IMR-90 (cell line): ENCODE measurements at regions not wholly inside any gene's neighbourhood (a gene's known extent, or its start where the extent isn't known, plus 50 kb on each side); places are given as distances from the start of the nearest gene placed in this dataset.
A peak's percentile ranks its signal among the peaks of the same experiment; 100 is the strongest.

Source experiments
- ATAC-seq: fragments of 200-7000 bp; cut with Tn5 transposase; 2 replicates; pipeline ENCODE4 v1.9.1; 2020; ENCODE audit warnings: low read depth, mild to moderate bottlenecking, moderate library complexity
- BruUV-seq: library from RNA; stranded (reverse); fragments of 400-500 nt; replicated peaks from 2 replicates; lab custom pipeline; 2021; lab: Mats Ljungman, UMichigan
- CTCF ChIA-PET: fragments of 300-600 bp; formaldehyde crosslinking; extraction: SDS; loops from one replicate; lab custom pipeline; 2021; ENCODE audit warnings: antibody characterized with exemption; lab: Yijun Ruan, JAX
- POLR2A ChIA-PET: fragments of 300-600 bp; sonication (Branson Sonifier 250); formaldehyde crosslinking; loops from one replicate; lab custom pipeline; 2022; ENCODE audit warnings: antibody characterized with exemption; ENCODE audit not compliant: unreplicated experiment; lab: Charles Lee
- DNase-seq: peaks from one replicate; pipeline ENCODE4 v3.0.0; 2013
- H2AFZ ChIP-seq: replicated peaks from 2 replicates; pipeline ENCODE3; 2013; ENCODE audit warnings: low read length, mild to moderate bottlenecking; ENCODE audit not compliant: poor library complexity
- H2AK5ac ChIP-seq: 2 replicates; pipeline ENCODE4 v1.6.1; 2013; ENCODE audit warnings: low read depth, low read length, inconsistent platforms
- H2AK9ac ChIP-seq: replicated peaks from 2 replicates; pipeline ENCODE3; 2013; ENCODE audit warnings: mild to moderate bottlenecking, low read depth, low read length, moderate library complexity; ENCODE audit not compliant: poor library complexity
- H2BK120ac ChIP-seq: 2 replicates; pipeline ENCODE4 v1.6.1; 2013; ENCODE audit warnings: low read depth, low read length, inconsistent platforms
- H2BK15ac ChIP-seq: 3 replicates; pipeline ENCODE4 v1.6.1; 2013; ENCODE audit warnings: low read depth, low read length, inconsistent platforms
- H2BK20ac ChIP-seq: 2 replicates; pipeline ENCODE4 v1.6.1; 2013; ENCODE audit warnings: low read depth, mild to moderate bottlenecking, inconsistent platforms, low read length, moderate library complexity
- H2BK5ac ChIP-seq: 2 replicates; pipeline ENCODE4 v1.6.1; 2013; ENCODE audit warnings: mild to moderate bottlenecking, low read depth, low read length, inconsistent platforms; ENCODE audit not compliant: poor library complexity, severe bottlenecking
- H3K14ac ChIP-seq: replicated peaks from 2 replicates; pipeline ENCODE4 v1.6.1; 2013; ENCODE audit warnings: low read depth, low read length, inconsistent platforms
- H3K18ac ChIP-seq: 2 replicates; pipeline ENCODE4 v1.6.1; 2013; ENCODE audit warnings: low read depth, low read length, control low read depth
- H3K23ac ChIP-seq: 2 replicates; pipeline ENCODE4 v1.6.1; 2013; ENCODE audit warnings: low read depth, low read length, inconsistent platforms
- H3K27ac ChIP-seq: 2 replicates; pipeline ENCODE4 v1.5.1; 2013; ENCODE audit warnings: mild to moderate bottlenecking, control low read depth, low read length; ENCODE audit not compliant: insufficient read depth
- H3K27me3 ChIP-seq: 2 replicates; pipeline ENCODE4 v1.6.1; 2013; ENCODE audit warnings: low read length; ENCODE audit not compliant: control insufficient read depth, insufficient read depth
- H3K36me3 ChIP-seq: 2 replicates; pipeline ENCODE4 v1.6.1; 2013; ENCODE audit warnings: low read length, mixed read lengths; ENCODE audit not compliant: control insufficient read depth, insufficient read depth
- H3K4ac ChIP-seq: 2 replicates; pipeline ENCODE4 v1.6.1; 2013; ENCODE audit warnings: low read depth, low read length, inconsistent platforms
- H3K4me1 ChIP-seq: 2 replicates; pipeline ENCODE4 v1.6.1; 2013; ENCODE audit warnings: low read length, mixed read lengths; ENCODE audit not compliant: control insufficient read depth, insufficient read depth
- H3K4me2 ChIP-seq: 2 replicates; pipeline ENCODE4 v1.6.1; 2013; ENCODE audit warnings: low read depth, mild to moderate bottlenecking, control low read depth, low read length, moderate library complexity
- H3K4me3 ChIP-seq: 2 replicates; pipeline ENCODE4 v1.5.1; 2013; ENCODE audit warnings: low read depth, mild to moderate bottlenecking, control low read depth, low read length, moderate library complexity; ENCODE audit not compliant: insufficient read depth
- H3K56ac ChIP-seq: 2 replicates; pipeline ENCODE4 v1.6.1; 2013; ENCODE audit warnings: low read length, inconsistent platforms; ENCODE audit not compliant: insufficient read depth; ENCODE audit errors: extremely low read depth
- H3K79me1 ChIP-seq, 2 experiments: 2 replicates each; pipeline ENCODE4 v1.6.1; 2013; ENCODE audit warnings: low read length in 2 of 2, inconsistent platforms in 1 of 2, low read depth in 1 of 2
- H3K9ac ChIP-seq: 2 replicates; pipeline ENCODE4 v1.6.1; 2013; ENCODE audit warnings: low read depth, low read length, control low read depth
- H3K9me1 ChIP-seq: 2 replicates; pipeline ENCODE4 v1.6.1; 2013; ENCODE audit warnings: low read length, inconsistent platforms; ENCODE audit not compliant: insufficient read depth
- H3K9me3 ChIP-seq: 2 replicates; pipeline ENCODE4 v1.6.1; 2013; ENCODE audit warnings: low read length; ENCODE audit not compliant: control insufficient read depth, insufficient read depth
- H4K20me1 ChIP-seq: 2 replicates; pipeline ENCODE4 v1.6.1; 2013; ENCODE audit warnings: low read length, inconsistent platforms; ENCODE audit not compliant: insufficient read depth
- H4K5ac ChIP-seq: 2 replicates; pipeline ENCODE4 v1.6.1; 2013; ENCODE audit warnings: mild to moderate bottlenecking, low read depth, low read length, control low read depth
- H4K8ac ChIP-seq, 2 experiments: 2 replicates each; pipeline ENCODE4 v1.6.1; 2013; ENCODE audit warnings: low read depth in 2 of 2, low read length in 2 of 2, control low read depth in 1 of 2, inconsistent platforms in 1 of 2
- H4K91ac ChIP-seq: 2 replicates; pipeline ENCODE4 v1.6.1; 2013; ENCODE audit warnings: low read depth, low read length, inconsistent platforms; ENCODE audit not compliant: insufficient read depth
- BHLHE40 ChIP-seq: fragments of 150-350 bp; IDR thresholded peaks from 2 replicates; pipeline ENCODE4 v1.6.1; 2016; ENCODE audit warnings: mild to moderate bottlenecking, low read depth, low read length
- CEBPB ChIP-seq: IDR thresholded peaks from 2 replicates; pipeline ENCODE4 v1.6.1; 2012; ENCODE audit warnings: low read depth, low read length, improper control_type of control experiment
- CHD1 ChIP-seq: IDR thresholded peaks from 2 replicates; pipeline ENCODE4 v1.6.1; 2012; ENCODE audit warnings: low read depth, low read length, improper control_type of control experiment
- FOS ChIP-seq: fragments of 150-350 bp; IDR thresholded peaks from 2 replicates; pipeline ENCODE4 v1.6.1; 2016; ENCODE audit warnings: low read depth, low read length
- MAFK ChIP-seq: IDR thresholded peaks from 2 replicates; pipeline ENCODE4 v1.6.1; 2012; ENCODE audit warnings: low read depth, low read length, improper control_type of control experiment
- MAZ ChIP-seq: IDR thresholded peaks from 2 replicates; pipeline ENCODE4 v1.6.1; 2012; ENCODE audit warnings: low read depth, mild to moderate bottlenecking, low read length, improper control_type of control experiment, moderate library complexity, borderline replicate concordance
- MXI1 ChIP-seq: IDR thresholded peaks from 2 replicates; pipeline ENCODE4 v1.6.1; 2012; ENCODE audit warnings: low read depth, mild to moderate bottlenecking, low read length, moderate library complexity, borderline replicate concordance
- NFE2L2 ChIP-seq: fragments of 150-350 bp; IDR thresholded peaks from 2 replicates; pipeline ENCODE4 v1.6.1; 2016; ENCODE audit warnings: low read depth, mild to moderate bottlenecking, low read length
- POLR2A ChIP-seq: IDR thresholded peaks from 2 replicates; pipeline ENCODE4 v1.6.1; 2012; ENCODE audit warnings: mild to moderate bottlenecking, low read depth, low read length
- RAD21 ChIP-seq: IDR thresholded peaks from 2 replicates; pipeline ENCODE4 v1.6.1; 2012; ENCODE audit warnings: low read length, improper control_type of control experiment
- RCOR1 ChIP-seq: IDR thresholded peaks from 2 replicates; pipeline ENCODE4 v1.6.1; 2012; ENCODE audit warnings: mild to moderate bottlenecking, low read length, improper control_type of control experiment; ENCODE audit not compliant: insufficient replicate concordance
- RFX5 ChIP-seq: IDR thresholded peaks from 2 replicates; pipeline ENCODE4 v1.8.0; 2012; ENCODE audit warnings: low read depth, mild to moderate bottlenecking, low read length, moderate library complexity
- SMC3 ChIP-seq: fragments of 150-350 bp; IDR thresholded peaks from 2 replicates; pipeline ENCODE4 v1.6.1; 2016; ENCODE audit warnings: low read depth, mild to moderate bottlenecking, antibody characterized with exemption, low read length, moderate library complexity
- WGBS, 2 experiments: methylation state at CpG; one replicate each; pipeline versions ENCODE4 v1.1.5 to v1.1.7; 2013; ENCODE audit warnings: missing lambda C conversion rate in 2 of 2; ENCODE audit not compliant: insufficient read length in 1 of 2; ENCODE audit errors: extremely low coverage in 2 of 2; 5-methylcytosine and 5-hydroxymethylcytosine counted together
- dilution Hi-C: fragments of 300-500 bp; cut with HindIII; formaldehyde crosslinking; loops from one replicate; pipeline ENCODE4 v1.14.3; 2018; ENCODE audit warnings: low sequenced_read_pairs; ENCODE audit not compliant: unreplicated experiment
- in situ Hi-C: fragments of 300-500 bp; cut with MboI; formaldehyde crosslinking; loops from 3 replicates; pipeline ENCODE4 v1.14.3; 2019; ENCODE audit warnings: low sequenced_read_pairs, inconsistent platforms, mixed read lengths
- intact Hi-C: fragments of 100-400 bp; cut with micrococcal nuclease; formaldehyde crosslinking; loops from 2 replicates; pipeline ENCODE4 v1.10.0; 2022
- TF ChIP-seq, protein P1 (sequence below): conservative IDR thresholded peaks from 2 replicates; pipeline ENCODE4 v1.5.1; 2012; ENCODE audit warnings: mild to moderate bottlenecking, low read depth, low read length, improper control_type of control experiment
- TF ChIP-seq, protein P2 (sequence below): fragments of 150-350 bp; IDR thresholded peaks from 2 replicates; pipeline ENCODE4 v1.6.1; 2017; ENCODE audit warnings: mild to moderate bottlenecking, antibody characterized with exemption, low read length, low read depth
- TF ChIP-seq, protein P3 (sequence below): fragments of 150-350 bp; IDR thresholded peaks from 2 replicates; pipeline ENCODE4 v1.6.1; 2016; ENCODE audit warnings: low read depth, mild to moderate bottlenecking, low read length, moderate library complexity, borderline replicate concordance

GRCh38 chr15:95448531-95449229 lies 881.8 kb upstream of the NR2F2 start:
- Histone ChIP-seq H4K5ac (no peak overlapping the region), H3K4me3 (no peak overlapping the region), H2AFZ (no peak overlapping the region), H3K14ac (no peak overlapping the region), H4K20me1 (no peaks in the 10 kb centered on the region), H3K36me3 (no peaks in the 10 kb centered on the region), H2BK120ac (no peak overlapping the region), H3K23ac (no peak overlapping the region), H2AK5ac (no peak overlapping the region), H3K9me3 (no peaks in the 10 kb centered on the region), H4K8ac (no peak overlapping the region), H3K18ac (no peak overlapping the region), H2BK20ac (no peak overlapping the region), H2AK9ac (no peak overlapping the region), H3K79me1 (no peaks in the 10 kb centered on the region), H3K27ac (no peak overlapping the region), H3K9ac (no peak overlapping the region), H3K9me1 (no peaks in the 10 kb centered on the region), H2BK5ac (no peak overlapping the region), H4K91ac (no peak overlapping the region), H3K27me3 (no peaks in the 10 kb centered on the region), H2BK15ac (no peak overlapping the region), H3K56ac (no peak overlapping the region), H3K4me2 (no peak overlapping the region), H3K4me1 (peaks cover 3% of the 10 kb centered on the region; the same call in 1 of the 2 replicates), H3K4ac (no peak overlapping the region)
- ChIA-PET POLR2A (no interaction called here), CTCF (interaction anchor here (1.8 to 2.5 kb wide), 2 partner anchors 15 to 16 kb away, joined by 5 read pairs; no protein-coding TSS in a partner anchor)
- 60% methylated on average over 1 of the region's 2 CpGs; no CpG with 5 or more reads in 1 of the 2 experiments for WGBS, 2 experiments
- in situ Hi-C loops = no loop called here
- intact Hi-C loops = no loop called here
- ATAC-seq = peak; percentile 48
- peak; percentile 54 for DNase-seq
- dilution Hi-C loops = no loop called here
- TF ChIP-seq MAZ (no peak), CHD1 (no peak), FOS (no peak), BHLHE40 (no peak), MAFK (no peak), SMC3 (no peak), POLR2A (no peak), RAD21 (no peak), MXI1 (no peak), RFX5 (no peak), NFE2L2 (no peak), RCOR1 (no peak), CEBPB (no peak)
- TF ChIP-seq, protein P1, sequence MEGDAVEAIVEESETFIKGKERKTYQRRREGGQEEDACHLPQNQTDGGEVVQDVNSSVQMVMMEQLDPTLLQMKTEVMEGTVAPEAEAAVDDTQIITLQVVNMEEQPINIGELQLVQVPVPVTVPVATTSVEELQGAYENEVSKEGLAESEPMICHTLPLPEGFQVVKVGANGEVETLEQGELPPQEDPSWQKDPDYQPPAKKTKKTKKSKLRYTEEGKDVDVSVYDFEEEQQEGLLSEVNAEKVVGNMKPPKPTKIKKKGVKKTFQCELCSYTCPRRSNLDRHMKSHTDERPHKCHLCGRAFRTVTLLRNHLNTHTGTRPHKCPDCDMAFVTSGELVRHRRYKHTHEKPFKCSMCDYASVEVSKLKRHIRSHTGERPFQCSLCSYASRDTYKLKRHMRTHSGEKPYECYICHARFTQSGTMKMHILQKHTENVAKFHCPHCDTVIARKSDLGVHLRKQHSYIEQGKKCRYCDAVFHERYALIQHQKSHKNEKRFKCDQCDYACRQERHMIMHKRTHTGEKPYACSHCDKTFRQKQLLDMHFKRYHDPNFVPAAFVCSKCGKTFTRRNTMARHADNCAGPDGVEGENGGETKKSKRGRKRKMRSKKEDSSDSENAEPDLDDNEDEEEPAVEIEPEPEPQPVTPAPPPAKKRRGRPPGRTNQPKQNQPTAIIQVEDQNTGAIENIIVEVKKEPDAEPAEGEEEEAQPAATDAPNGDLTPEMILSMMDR = no peak
- TF ChIP-seq, protein P2, sequence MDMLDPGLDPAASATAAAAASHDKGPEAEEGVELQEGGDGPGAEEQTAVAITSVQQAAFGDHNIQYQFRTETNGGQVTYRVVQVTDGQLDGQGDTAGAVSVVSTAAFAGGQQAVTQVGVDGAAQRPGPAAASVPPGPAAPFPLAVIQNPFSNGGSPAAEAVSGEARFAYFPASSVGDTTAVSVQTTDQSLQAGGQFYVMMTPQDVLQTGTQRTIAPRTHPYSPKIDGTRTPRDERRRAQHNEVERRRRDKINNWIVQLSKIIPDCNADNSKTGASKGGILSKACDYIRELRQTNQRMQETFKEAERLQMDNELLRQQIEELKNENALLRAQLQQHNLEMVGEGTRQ = no peak
- TF ChIP-seq, protein P3, sequence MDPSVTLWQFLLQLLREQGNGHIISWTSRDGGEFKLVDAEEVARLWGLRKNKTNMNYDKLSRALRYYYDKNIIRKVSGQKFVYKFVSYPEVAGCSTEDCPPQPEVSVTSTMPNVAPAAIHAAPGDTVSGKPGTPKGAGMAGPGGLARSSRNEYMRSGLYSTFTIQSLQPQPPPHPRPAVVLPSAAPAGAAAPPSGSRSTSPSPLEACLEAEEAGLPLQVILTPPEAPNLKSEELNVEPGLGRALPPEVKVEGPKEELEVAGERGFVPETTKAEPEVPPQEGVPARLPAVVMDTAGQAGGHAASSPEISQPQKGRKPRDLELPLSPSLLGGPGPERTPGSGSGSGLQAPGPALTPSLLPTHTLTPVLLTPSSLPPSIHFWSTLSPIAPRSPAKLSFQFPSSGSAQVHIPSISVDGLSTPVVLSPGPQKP = no peak
- BruUV-seq = no TSS peak
